GM20000 (cell line): ENCODE measurements at regions not wholly inside any gene's neighbourhood (a gene's known extent, or its start where the extent isn't known, plus 50 kb on each side); places are given as distances from the start of the nearest gene placed in this dataset.

Experiments used
- DNase-seq: peaks from one replicate; pipeline ENCODE4 v3.0.0; 2012; ENCODE audit warnings: low spot score
- TF ChIP-seq, protein P1 (sequence below): IDR thresholded peaks from 2 replicates; pipeline ENCODE4 v1.5.1; 2012; ENCODE audit warnings: mild to moderate bottlenecking, control low read depth; ENCODE audit errors: extremely low read depth, missing control alignments

DNA sequence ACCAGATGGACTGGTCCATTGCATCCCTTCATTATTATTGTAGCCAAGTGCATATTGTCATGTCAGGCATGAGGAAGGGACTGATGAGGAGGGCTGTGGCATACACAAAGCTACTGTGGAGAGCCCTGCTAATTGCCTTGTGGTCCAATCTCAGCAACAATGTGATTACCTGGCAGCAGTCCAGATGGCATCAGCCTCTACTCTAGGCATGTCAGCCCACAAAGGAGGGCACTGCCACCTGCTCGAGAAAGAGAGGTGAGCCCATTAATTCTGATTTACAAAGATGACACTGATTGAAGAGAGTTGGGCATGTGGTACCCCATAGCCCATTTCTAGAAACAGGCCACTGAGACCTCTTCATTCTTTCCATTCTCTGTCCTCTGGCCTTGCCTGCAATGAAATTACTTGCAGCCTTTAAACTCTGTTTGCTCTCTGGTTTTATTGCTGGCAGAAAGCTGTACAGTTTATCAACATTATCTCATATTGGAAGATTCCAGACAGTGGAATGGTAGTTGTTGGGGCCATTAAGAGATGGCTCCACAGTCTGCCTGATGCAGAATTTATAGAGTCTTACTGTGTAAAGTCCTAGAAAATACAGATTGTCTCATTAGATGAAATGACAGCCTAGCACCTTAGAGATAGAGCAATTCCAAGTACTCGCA lies 307.7 kb downstream of the ARPP21 start:
- no peak for DNase-seq
- TF ChIP-seq, protein P1, sequence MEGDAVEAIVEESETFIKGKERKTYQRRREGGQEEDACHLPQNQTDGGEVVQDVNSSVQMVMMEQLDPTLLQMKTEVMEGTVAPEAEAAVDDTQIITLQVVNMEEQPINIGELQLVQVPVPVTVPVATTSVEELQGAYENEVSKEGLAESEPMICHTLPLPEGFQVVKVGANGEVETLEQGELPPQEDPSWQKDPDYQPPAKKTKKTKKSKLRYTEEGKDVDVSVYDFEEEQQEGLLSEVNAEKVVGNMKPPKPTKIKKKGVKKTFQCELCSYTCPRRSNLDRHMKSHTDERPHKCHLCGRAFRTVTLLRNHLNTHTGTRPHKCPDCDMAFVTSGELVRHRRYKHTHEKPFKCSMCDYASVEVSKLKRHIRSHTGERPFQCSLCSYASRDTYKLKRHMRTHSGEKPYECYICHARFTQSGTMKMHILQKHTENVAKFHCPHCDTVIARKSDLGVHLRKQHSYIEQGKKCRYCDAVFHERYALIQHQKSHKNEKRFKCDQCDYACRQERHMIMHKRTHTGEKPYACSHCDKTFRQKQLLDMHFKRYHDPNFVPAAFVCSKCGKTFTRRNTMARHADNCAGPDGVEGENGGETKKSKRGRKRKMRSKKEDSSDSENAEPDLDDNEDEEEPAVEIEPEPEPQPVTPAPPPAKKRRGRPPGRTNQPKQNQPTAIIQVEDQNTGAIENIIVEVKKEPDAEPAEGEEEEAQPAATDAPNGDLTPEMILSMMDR: no peak

DNA sequence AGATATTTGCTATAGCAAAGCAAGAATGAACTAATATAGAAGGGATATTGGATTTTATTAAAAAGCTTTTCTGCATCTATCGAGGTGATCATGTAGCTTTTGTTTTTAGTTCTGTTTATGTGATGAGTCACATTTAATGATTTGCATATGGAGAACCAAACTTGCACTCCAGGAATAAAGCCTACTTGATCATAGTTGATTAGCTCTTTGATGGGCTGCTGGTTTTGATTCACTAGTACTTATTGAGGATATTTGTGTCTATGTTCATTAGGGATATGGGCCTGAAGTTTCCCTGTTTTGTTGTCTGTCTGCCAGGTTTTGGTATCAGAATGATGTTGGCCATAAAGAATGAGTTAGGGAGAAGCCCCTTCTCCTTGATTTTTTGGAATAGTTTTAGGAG lies 310.7 kb downstream of the ARPP21 start:
- TF ChIP-seq, protein P1: no peak
- no peak for DNase-seq

DNA sequence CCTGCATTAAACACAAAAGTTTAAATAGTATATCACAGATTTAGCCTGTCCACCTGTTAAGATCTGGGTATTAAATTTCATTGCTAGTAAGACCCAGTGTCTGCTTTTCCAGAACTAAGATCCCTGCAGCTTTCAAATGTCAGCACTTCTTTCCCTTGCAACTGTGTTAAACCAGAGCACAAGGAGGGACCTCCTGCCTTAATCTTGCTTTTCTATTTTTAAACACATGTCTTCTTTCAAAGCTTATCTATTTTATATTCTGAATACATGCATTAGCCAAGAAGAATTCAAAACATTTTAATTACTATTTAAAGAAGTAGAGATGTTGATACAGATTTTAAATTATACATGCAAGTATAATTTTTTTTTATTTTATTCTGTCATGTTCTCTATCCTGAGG lies 315.1 kb downstream of the ARPP21 start:
- TF ChIP-seq, protein P1: no peak
- no peak for DNase-seq

DNA sequence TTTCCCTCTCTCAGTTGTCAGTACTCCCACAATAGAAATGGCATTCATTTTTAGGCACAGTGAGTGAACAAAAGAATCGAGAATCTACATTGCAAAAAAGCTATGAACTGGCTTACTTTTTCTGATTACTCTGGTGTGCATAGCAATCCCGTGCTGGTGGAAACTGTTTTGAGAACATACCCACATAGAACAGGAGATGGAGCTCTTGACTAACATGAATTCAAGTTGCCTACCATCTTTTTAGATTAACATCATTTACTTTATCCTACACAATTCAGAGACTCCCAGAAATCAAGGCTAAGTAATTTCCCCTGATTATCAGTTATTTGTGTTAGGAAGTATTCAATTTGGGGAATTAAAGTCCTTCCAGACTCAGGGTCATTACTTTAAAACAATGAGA lies 326.6 kb downstream of the ARPP21 start:
- DNase-seq: peak; percentile 5
- TF ChIP-seq, protein P1: no peak

DNA sequence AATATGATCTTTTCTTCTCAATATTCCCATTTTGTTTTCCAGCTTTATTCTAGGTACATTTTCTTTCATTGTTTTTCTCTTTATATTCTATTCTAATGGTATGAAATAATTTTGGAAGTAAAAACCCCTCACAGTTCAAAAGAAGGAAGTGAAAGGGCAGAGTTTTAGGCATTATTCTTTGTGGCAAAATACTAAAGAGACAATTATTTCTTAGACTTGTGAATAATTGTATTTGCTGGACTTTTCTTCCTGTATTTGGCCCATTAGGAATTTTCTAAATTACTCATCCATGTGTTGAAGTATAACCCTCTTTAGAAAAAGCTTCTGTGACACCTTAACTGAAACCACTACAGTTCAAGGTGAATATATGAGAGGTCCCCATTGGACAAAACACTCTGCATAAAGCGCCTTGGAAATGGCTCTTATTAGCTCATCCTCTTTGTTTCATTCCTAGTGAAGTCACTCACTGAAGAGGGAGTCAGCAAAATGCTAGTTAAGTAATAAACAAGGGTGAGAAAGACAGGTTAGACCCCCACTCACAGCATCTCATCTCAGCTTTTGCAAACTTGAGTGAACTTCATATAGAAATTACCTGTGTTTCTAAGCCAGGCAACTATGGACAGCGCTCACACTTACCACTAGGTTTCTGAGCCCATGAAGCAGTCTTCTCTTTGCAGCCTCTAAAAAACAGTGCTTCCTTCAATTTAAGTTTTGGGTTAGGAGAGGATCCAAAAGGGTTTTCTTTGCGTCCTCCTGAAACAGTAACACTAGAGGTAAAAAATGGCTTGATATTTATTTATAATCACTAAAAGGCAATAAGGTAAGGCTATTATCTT lies 327.5 kb downstream of the ARPP21 start:
- no peak for DNase-seq
- TF ChIP-seq, protein P1: no peak

DNA sequence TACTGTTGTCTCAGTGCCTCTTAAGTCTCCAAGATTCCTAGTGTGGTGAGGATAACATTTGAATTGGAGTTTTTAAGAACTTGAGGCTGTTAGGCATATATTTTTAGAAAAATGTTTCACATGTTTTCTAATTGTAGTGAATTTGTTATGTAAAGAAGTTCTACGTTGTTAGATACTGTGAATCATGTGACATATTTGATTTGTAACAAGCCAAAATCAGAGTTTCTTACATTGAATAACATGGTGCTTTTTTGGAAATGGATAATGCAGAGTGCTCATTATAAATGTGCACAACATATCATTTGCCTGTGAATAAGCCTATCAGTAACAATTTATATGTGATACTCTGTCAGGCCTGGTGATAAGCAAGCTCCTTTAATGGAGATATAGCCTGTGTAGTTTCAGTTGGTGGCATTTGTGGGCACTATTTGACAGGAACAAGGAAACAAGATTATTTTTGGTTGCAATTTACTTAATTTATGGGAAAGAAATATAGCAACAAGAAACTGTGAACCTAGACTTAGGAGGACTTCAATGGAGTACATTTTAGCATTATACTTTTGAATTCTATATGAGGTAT lies 328.8 kb downstream of the ARPP21 start:
- DNase-seq: no peak

More for the DNA sequence above, 328.8 kb downstream of the ARPP21 start:
- TF ChIP-seq, protein P1: no peak
